ENCODE measurements at regions not wholly inside any gene's neighbourhood (a gene's known extent, or its start where the extent isn't known, plus 50 kb on each side); places are given as distances from the start of the nearest gene placed in this dataset.

GRCh38 chr17:27378482-27379175 is 77.6 kb upstream of the KSR1 start:
- FAIRE-seq (no peak), DNase-seq (peak; percentile 19 to 44)
- Histone ChIP-seq H3K4me3 (ENCODE audit: low read depth in 1 of 3, low read length in 3 of 3) (no peak overlapping the region), H3K9me3 (ENCODE audit: control insufficient read depth in 2 of 2, insufficient read depth in 1 of 2, low read depth in 1 of 2, low read length in 1 of 2) (peaks cover 0 to 4% of the 10 kb centered on the region in 2 donors), H3K27ac (ENCODE audit: low read depth in 1 of 3, low read length in 2 of 3) (peak overlapping the region in 1 of 3 donors; percentile 6), H3K27me3 (ENCODE audit: control insufficient read depth in 3 of 3, insufficient read depth in 3 of 3, low read length in 3 of 3) (no peaks in the 10 kb centered on the region), H3K36me3 (ENCODE audit: control insufficient read depth in 3 of 3, insufficient read depth in 2 of 3, low read depth in 1 of 3, low read length in 3 of 3) (no peaks in the 10 kb centered on the region), H3K4me1 (ENCODE audit: control insufficient read depth in 3 of 3, insufficient read depth in 2 of 3, low read depth in 1 of 3, low read length in 2 of 3) (no peaks in the 10 kb centered on the region)
- 24 to 64% (median 41%) methylated on average over 9 of the region's 9 CpGs for WGBS, 3 donors

- no peaks in the 10 kb centered on the region for H3K4me1 ChIP-seq (ENCODE audit: control insufficient read depth in 3 of 3, insufficient read depth in 2 of 3, low read depth in 1 of 3, low read length in 2 of 3)
- H3K27me3 ChIP-seq (ENCODE audit: control insufficient read depth in 3 of 3, insufficient read depth in 3 of 3, low read length in 3 of 3) = no peaks in the 10 kb centered on the region
- peaks cover 0 to 4% of the 10 kb centered on the region in 2 donors for H3K9me3 ChIP-seq (ENCODE audit: control insufficient read depth in 2 of 2, insufficient read depth in 1 of 2, low read depth in 1 of 2, low read length in 1 of 2)
- no peak overlapping the region for H3K27ac ChIP-seq (ENCODE audit: low read depth in 1 of 3, low read length in 2 of 3)
- no peak for FAIRE-seq
- H3K4me3 ChIP-seq (ENCODE audit: low read depth in 1 of 3, low read length in 3 of 3) = no peak overlapping the region
- H3K36me3 ChIP-seq (ENCODE audit: control insufficient read depth in 3 of 3, insufficient read depth in 2 of 3, low read depth in 1 of 3, low read length in 3 of 3) = no peaks in the 10 kb centered on the region
- WGBS, 3 donors = 31 to 38% (median 35%) methylated on average over 15 to 21 of the region's 21 CpGs
- peak in 1 of 2 donors; percentile 22 for DNase-seq
These were observed 76.2 kb upstream of the KSR1 start for GRCh38 chr17:27379888-27380533.

GRCh38 chr17:27380551-27380950 is 75.7 kb upstream of the KSR1 start:
- Histone ChIP-seq H3K9me3 (ENCODE audit: control insufficient read depth in 2 of 2, insufficient read depth in 1 of 2, low read depth in 1 of 2, low read length in 1 of 2) (peaks cover 0 to 4% of the 10 kb centered on the region in 2 donors), H3K4me3 (ENCODE audit: low read depth in 1 of 3, low read length in 3 of 3) (no peak overlapping the region), H3K36me3 (ENCODE audit: control insufficient read depth in 3 of 3, insufficient read depth in 2 of 3, low read depth in 1 of 3, low read length in 3 of 3) (no peaks in the 10 kb centered on the region), H3K27ac (ENCODE audit: low read depth in 1 of 3, low read length in 2 of 3) (no peak overlapping the region), H3K4me1 (ENCODE audit: control insufficient read depth in 3 of 3, insufficient read depth in 2 of 3, low read depth in 1 of 3, low read length in 2 of 3) (no peaks in the 10 kb centered on the region), H3K27me3 (ENCODE audit: control insufficient read depth in 3 of 3, insufficient read depth in 3 of 3, low read length in 3 of 3) (no peaks in the 10 kb centered on the region)
- DNase-seq = no peak
- WGBS, 3 donors = 73 to 82% (median 81%) methylated on average over 10 of the region's 10 CpGs
- FAIRE-seq = no peak

- Histone ChIP-seq H3K4me3 (ENCODE audit: low read depth in 1 of 3, low read length in 3 of 3) (no peak overlapping the region), H3K27me3 (ENCODE audit: control insufficient read depth in 3 of 3, insufficient read depth in 3 of 3, low read length in 3 of 3) (no peaks in the 10 kb centered on the region), H3K36me3 (ENCODE audit: control insufficient read depth in 3 of 3, insufficient read depth in 2 of 3, low read depth in 1 of 3, low read length in 3 of 3) (no peaks in the 10 kb centered on the region), H3K9me3 (ENCODE audit: control insufficient read depth in 2 of 2, insufficient read depth in 1 of 2, low read depth in 1 of 2, low read length in 1 of 2) (peaks cover 0 to 4% of the 10 kb centered on the region in 2 donors), H3K4me1 (ENCODE audit: control insufficient read depth in 3 of 3, insufficient read depth in 2 of 3, low read depth in 1 of 3, low read length in 2 of 3) (no peaks in the 10 kb centered on the region), H3K27ac (ENCODE audit: low read depth in 1 of 3, low read length in 2 of 3) (no peak overlapping the region)
- FAIRE-seq (no peak), DNase-seq (peak; percentile 25 to 64)
- 48 to 61% (median 52%) methylated on average over 20 to 22 of the region's 22 CpGs for WGBS, 3 donors
These were observed 75.2 kb upstream of the KSR1 start for GRCh38 chr17:27381007-27381501.

- Histone ChIP-seq H3K36me3 (ENCODE audit: control insufficient read depth in 3 of 3, insufficient read depth in 2 of 3, low read depth in 1 of 3, low read length in 3 of 3) (no peaks in the 10 kb centered on the region), H3K9me3 (ENCODE audit: control insufficient read depth in 2 of 2, insufficient read depth in 1 of 2, low read depth in 1 of 2, low read length in 1 of 2) (peaks cover 0 to 3% of the 10 kb centered on the region in 2 donors), H3K4me1 (ENCODE audit: control insufficient read depth in 3 of 3, insufficient read depth in 2 of 3, low read depth in 1 of 3, low read length in 2 of 3) (no peaks in the 10 kb centered on the region), H3K4me3 (ENCODE audit: low read depth in 1 of 3, low read length in 3 of 3) (no peak overlapping the region), H3K27me3 (ENCODE audit: control insufficient read depth in 3 of 3, insufficient read depth in 3 of 3, low read length in 3 of 3) (no peaks in the 10 kb centered on the region), H3K27ac (ENCODE audit: low read depth in 1 of 3, low read length in 2 of 3) (no peak overlapping the region)
- 89 to 94% (median 91%) methylated on average over 5 of the region's 5 CpGs for WGBS, 3 donors
- no peak for DNase-seq
- FAIRE-seq = no peak
These were observed 74.2 kb upstream of the KSR1 start for GRCh38 chr17:27382025-27382424.

GRCh38 chr17:27384261-27384701 is 72.0 kb upstream of the KSR1 start:
- H3K9me3 ChIP-seq (ENCODE audit: control insufficient read depth in 2 of 2, insufficient read depth in 1 of 2, low read depth in 1 of 2, low read length in 1 of 2) = no peaks in the 10 kb centered on the region
- DNase-seq = no peak
- no peaks in the 10 kb centered on the region for H3K36me3 ChIP-seq (ENCODE audit: control insufficient read depth in 3 of 3, insufficient read depth in 2 of 3, low read depth in 1 of 3, low read length in 3 of 3)
- no peak overlapping the region for H3K4me3 ChIP-seq (ENCODE audit: low read depth in 1 of 3, low read length in 3 of 3)
- WGBS, 3 donors = 53 to 62% (median 54%) methylated on average over 7 of the region's 7 CpGs
- no peak for FAIRE-seq
- H3K4me1 ChIP-seq (ENCODE audit: control insufficient read depth in 3 of 3, insufficient read depth in 2 of 3, low read depth in 1 of 3, low read length in 2 of 3) = no peaks in the 10 kb centered on the region
- H3K27ac ChIP-seq (ENCODE audit: low read depth in 1 of 3, low read length in 2 of 3) = no peak overlapping the region
- H3K27me3 ChIP-seq (ENCODE audit: control insufficient read depth in 3 of 3, insufficient read depth in 3 of 3, low read length in 3 of 3) = no peaks in the 10 kb centered on the region

GRCh38 chr17:27384726-27385125 is 71.5 kb upstream of the KSR1 start:
- Histone ChIP-seq H3K4me3 (ENCODE audit: low read depth in 1 of 3, low read length in 3 of 3) (no peak overlapping the region), H3K9me3 (ENCODE audit: control insufficient read depth in 2 of 2, insufficient read depth in 1 of 2, low read depth in 1 of 2, low read length in 1 of 2) (no peaks in the 10 kb centered on the region), H3K27me3 (ENCODE audit: control insufficient read depth in 3 of 3, insufficient read depth in 3 of 3, low read length in 3 of 3) (no peaks in the 10 kb centered on the region), H3K27ac (ENCODE audit: low read depth in 1 of 3, low read length in 2 of 3) (no peak overlapping the region), H3K36me3 (ENCODE audit: control insufficient read depth in 3 of 3, insufficient read depth in 2 of 3, low read depth in 1 of 3, low read length in 3 of 3) (no peaks in the 10 kb centered on the region), H3K4me1 (ENCODE audit: control insufficient read depth in 3 of 3, insufficient read depth in 2 of 3, low read depth in 1 of 3, low read length in 2 of 3) (no peaks in the 10 kb centered on the region)
- DNase-seq (no peak), FAIRE-seq (no peak)
- WGBS, 3 donors = 81 to 92% (median 86%) methylated on average over 2 of the region's 2 CpGs

- DNase-seq (no peak), FAIRE-seq (no peak)
- Histone ChIP-seq H3K4me3 (ENCODE audit: low read depth in 1 of 3, low read length in 3 of 3) (no peak overlapping the region), H3K27me3 (ENCODE audit: control insufficient read depth in 3 of 3, insufficient read depth in 3 of 3, low read length in 3 of 3) (no peaks in the 10 kb centered on the region), H3K27ac (ENCODE audit: low read depth in 1 of 3, low read length in 2 of 3) (no peak overlapping the region), H3K4me1 (ENCODE audit: control insufficient read depth in 3 of 3, insufficient read depth in 2 of 3, low read depth in 1 of 3, low read length in 2 of 3) (no peaks in the 10 kb centered on the region), H3K9me3 (ENCODE audit: control insufficient read depth in 2 of 2, insufficient read depth in 1 of 2, low read depth in 1 of 2, low read length in 1 of 2) (no peaks in the 10 kb centered on the region), H3K36me3 (ENCODE audit: control insufficient read depth in 3 of 3, insufficient read depth in 2 of 3, low read depth in 1 of 3, low read length in 3 of 3) (no peaks in the 10 kb centered on the region)
- WGBS, 3 donors = 77 to 79% (median 78%) methylated on average over 1 of the region's 1 CpG
These were observed 70.6 kb upstream of the KSR1 start for GRCh38 chr17:27385626-27386025.

All from small intestine (tissue), 7 donors.